ENCODE measurements at regions not wholly inside any gene's neighbourhood (a gene's known extent, or its start where the extent isn't known, plus 50 kb on each side); places are given as distances from the start of the nearest gene placed in this dataset.

DNA sequence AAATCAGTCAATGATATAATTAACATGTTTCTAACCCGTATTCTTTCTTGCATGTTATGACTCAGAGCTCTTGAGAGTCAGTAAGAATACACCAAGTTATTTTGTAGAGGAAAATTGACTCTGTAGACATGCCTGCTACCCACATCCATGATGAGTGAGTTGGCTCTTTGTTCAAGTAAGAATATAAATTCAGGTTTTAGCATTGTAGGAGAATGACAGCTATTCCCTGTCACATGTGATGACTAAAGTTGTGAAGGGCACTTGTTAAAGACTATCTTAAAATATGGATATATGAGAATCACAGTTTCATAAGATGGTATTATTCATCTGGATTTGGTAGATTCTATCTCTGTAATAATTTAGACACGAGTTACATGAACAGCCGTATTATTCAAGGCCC, 209.1 kb downstream of the CCDC59 start:
- intact Hi-C loops (cut with DNase I) = no loop called here
- H3K36me3 ChIP-seq (ENCODE audit: control insufficient read depth in 2 of 3, insufficient read depth in 3 of 3, low read length in 3 of 3) = no peaks in the 10 kb centered on the region
- TF ChIP-seq, protein P1, sequence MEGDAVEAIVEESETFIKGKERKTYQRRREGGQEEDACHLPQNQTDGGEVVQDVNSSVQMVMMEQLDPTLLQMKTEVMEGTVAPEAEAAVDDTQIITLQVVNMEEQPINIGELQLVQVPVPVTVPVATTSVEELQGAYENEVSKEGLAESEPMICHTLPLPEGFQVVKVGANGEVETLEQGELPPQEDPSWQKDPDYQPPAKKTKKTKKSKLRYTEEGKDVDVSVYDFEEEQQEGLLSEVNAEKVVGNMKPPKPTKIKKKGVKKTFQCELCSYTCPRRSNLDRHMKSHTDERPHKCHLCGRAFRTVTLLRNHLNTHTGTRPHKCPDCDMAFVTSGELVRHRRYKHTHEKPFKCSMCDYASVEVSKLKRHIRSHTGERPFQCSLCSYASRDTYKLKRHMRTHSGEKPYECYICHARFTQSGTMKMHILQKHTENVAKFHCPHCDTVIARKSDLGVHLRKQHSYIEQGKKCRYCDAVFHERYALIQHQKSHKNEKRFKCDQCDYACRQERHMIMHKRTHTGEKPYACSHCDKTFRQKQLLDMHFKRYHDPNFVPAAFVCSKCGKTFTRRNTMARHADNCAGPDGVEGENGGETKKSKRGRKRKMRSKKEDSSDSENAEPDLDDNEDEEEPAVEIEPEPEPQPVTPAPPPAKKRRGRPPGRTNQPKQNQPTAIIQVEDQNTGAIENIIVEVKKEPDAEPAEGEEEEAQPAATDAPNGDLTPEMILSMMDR (IDR thresholded peaks at IDR 0.05; ENCODE audit: borderline replicate concordance, extremely low read depth, insufficient read depth) = no peak
- no peaks in the 10 kb centered on the region for H3K27me3 ChIP-seq (ENCODE audit: control insufficient read depth, insufficient read depth, low read length)
- H3K4me1 ChIP-seq (ENCODE audit: control insufficient read depth in 2 of 3, insufficient read depth in 2 of 3, low read depth in 1 of 3, low read length in 3 of 3) = no peaks in the 10 kb centered on the region
- FAIRE-seq (no peak), DNase-seq (no peak)
- H3K4me3 ChIP-seq (ENCODE audit: low read length in 3 of 3) = no peak overlapping the region
- no peaks in the 10 kb centered on the region for H3K9me3 ChIP-seq (ENCODE audit: control insufficient read depth in 2 of 3, insufficient read depth in 1 of 3, low read length in 3 of 3)
- no peak overlapping the region for H3K27ac ChIP-seq (ENCODE audit: low read depth in 2 of 2, low read length in 2 of 2)
- H3K9ac ChIP-seq (ENCODE audit: low read length in 3 of 3) = no peak overlapping the region

DNA sequence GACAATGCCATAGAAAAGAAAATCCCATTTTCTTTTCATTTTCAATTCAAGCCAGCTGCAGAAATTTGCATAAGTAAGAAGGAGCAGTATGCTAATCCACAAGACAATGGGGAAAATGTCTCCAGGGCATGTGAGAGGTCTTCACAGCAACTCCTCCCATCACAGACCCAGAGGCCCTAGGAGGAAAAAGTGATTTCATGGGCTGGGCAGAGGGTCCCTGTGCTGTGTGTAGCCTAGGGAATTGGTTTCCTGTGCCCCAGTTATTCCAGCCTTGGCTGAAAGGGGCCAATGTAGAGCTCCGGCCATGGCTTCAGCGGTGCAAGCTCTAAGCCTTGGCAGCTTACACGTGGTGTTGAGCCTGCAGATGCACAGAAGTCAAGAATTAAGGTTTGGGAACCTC, 211.4 kb downstream of the CCDC59 start:
- DNase-seq (no peak), FAIRE-seq (no peak)
- H3K27ac ChIP-seq (ENCODE audit: low read depth in 2 of 2, low read length in 2 of 2) = no peak overlapping the region
- TF ChIP-seq, protein P1 (IDR thresholded peaks at IDR 0.05; ENCODE audit: borderline replicate concordance, extremely low read depth, insufficient read depth) = no peak
- H3K36me3 ChIP-seq (ENCODE audit: control insufficient read depth in 2 of 3, insufficient read depth in 3 of 3, low read length in 3 of 3) = no peaks in the 10 kb centered on the region
- no peak overlapping the region for H3K9ac ChIP-seq (ENCODE audit: low read length in 3 of 3)
- H3K4me3 ChIP-seq (ENCODE audit: low read length in 3 of 3) = no peak overlapping the region
- intact Hi-C loops (cut with DNase I) = no loop called here
- no peaks in the 10 kb centered on the region for H3K27me3 ChIP-seq (ENCODE audit: control insufficient read depth, insufficient read depth, low read length)
- H3K9me3 ChIP-seq (ENCODE audit: control insufficient read depth in 2 of 3, insufficient read depth in 1 of 3, low read length in 3 of 3) = no peaks in the 10 kb centered on the region
- H3K4me1 ChIP-seq (ENCODE audit: control insufficient read depth in 2 of 3, insufficient read depth in 2 of 3, low read depth in 1 of 3, low read length in 3 of 3) = no peaks in the 10 kb centered on the region

DNA sequence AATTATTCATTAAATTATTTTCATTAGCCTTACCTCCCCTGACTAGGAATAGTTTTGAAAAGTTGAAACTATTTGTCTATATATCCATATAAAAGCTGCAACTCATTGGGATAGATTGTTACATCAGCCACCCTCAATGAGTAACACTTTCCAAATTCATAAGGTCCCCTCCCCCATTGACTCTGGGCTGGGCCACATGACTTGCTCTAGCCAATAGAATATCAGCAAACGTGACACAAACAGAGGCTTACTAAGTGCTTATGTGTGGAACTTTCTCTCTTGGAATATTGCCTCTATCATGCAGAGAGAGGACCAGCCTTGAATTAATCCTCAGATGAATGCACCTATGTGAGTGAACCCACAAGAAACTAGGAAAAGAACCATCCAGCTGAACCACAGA, 213.7 kb downstream of the CCDC59 start:
- FAIRE-seq (no peak), DNase-seq (no peak)
- H3K4me1 ChIP-seq (ENCODE audit: control insufficient read depth in 2 of 3, insufficient read depth in 2 of 3, low read depth in 1 of 3, low read length in 3 of 3) = no peaks in the 10 kb centered on the region
- no peaks in the 10 kb centered on the region for H3K27me3 ChIP-seq (ENCODE audit: control insufficient read depth, insufficient read depth, low read length)
- no peak overlapping the region for H3K27ac ChIP-seq (ENCODE audit: low read depth in 2 of 2, low read length in 2 of 2)
- H3K9me3 ChIP-seq (ENCODE audit: control insufficient read depth in 2 of 3, insufficient read depth in 1 of 3, low read length in 3 of 3) = no peaks in the 10 kb centered on the region
- no peak overlapping the region for H3K4me3 ChIP-seq (ENCODE audit: low read length in 3 of 3)
- intact Hi-C loops (cut with DNase I) = no loop called here
- TF ChIP-seq, protein P1 (IDR thresholded peaks at IDR 0.05; ENCODE audit: borderline replicate concordance, extremely low read depth, insufficient read depth) = no peak
- no peak overlapping the region for H3K9ac ChIP-seq (ENCODE audit: low read length in 3 of 3)
- H3K36me3 ChIP-seq (ENCODE audit: control insufficient read depth in 2 of 3, insufficient read depth in 3 of 3, low read length in 3 of 3) = no peaks in the 10 kb centered on the region

DNA sequence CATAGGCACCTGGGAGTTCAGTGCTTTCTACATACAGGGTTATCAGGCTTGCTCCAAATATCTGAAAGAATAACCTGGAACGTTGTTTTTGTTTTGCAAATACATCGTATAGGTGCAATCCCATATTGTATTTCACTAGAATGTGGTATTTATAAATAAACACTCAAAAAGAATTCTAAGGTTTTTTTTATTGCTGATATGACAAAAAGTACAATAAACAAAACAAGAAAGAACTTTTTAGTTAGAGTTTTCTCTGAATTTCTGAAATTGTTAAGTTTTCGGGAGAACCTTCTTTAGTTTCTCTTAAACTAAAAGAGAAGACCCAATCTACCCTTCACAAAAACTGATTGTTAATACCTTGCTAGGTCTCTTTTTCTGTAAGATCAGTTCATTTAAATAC, 225.8 kb downstream of the CCDC59 start:
- Histone ChIP-seq H3K9ac (ENCODE audit: low read length in 3 of 3) (no peak overlapping the region), H3K4me1 (ENCODE audit: control insufficient read depth in 2 of 3, insufficient read depth in 2 of 3, low read depth in 1 of 3, low read length in 3 of 3) (no peaks in the 10 kb centered on the region), H3K4me3 (ENCODE audit: low read length in 3 of 3) (no peak overlapping the region), H3K27ac (ENCODE audit: low read depth in 2 of 2, low read length in 2 of 2) (no peak overlapping the region), H3K27me3 (ENCODE audit: control insufficient read depth, insufficient read depth, low read length) (no peaks in the 10 kb centered on the region), H3K36me3 (ENCODE audit: control insufficient read depth in 2 of 3, insufficient read depth in 3 of 3, low read length in 3 of 3) (no peaks in the 10 kb centered on the region), H3K9me3 (ENCODE audit: control insufficient read depth in 2 of 3, insufficient read depth in 1 of 3, low read length in 3 of 3) (no peaks in the 10 kb centered on the region)
- intact Hi-C loops (cut with DNase I) = no loop called here
- TF ChIP-seq, protein P1 (IDR thresholded peaks at IDR 0.05; ENCODE audit: borderline replicate concordance, extremely low read depth, insufficient read depth) = no peak
- DNase-seq (no peak), FAIRE-seq (no peak)
